Chondrocyte (in vitro differentiated cells): ENCODE measurements at regions not wholly inside any gene's neighbourhood (a gene's known extent, or its start where the extent isn't known, plus 50 kb on each side); places are given as distances from the start of the nearest gene placed in this dataset.

ENCODE experiments used
- DNase-seq: peaks from one replicate; pipeline ENCODE4 v3.0.0; 2021; ENCODE audit warnings: mixed read lengths, low spot score
- H3K27ac Mint-ChIP-seq: one replicate; pipeline ENCODE4 v1.8.0; 2021; ENCODE audit warnings: mild to moderate bottlenecking, moderate library complexity, mixed read lengths; ENCODE audit not compliant: unreplicated experiment
- H3K27me3 Mint-ChIP-seq: 2 replicates; pipeline ENCODE4 v1.8.0; 2021; ENCODE audit warnings: low read depth, mixed read lengths
- H3K36me3 Mint-ChIP-seq: 2 replicates; pipeline ENCODE4 v1.8.0; 2021; ENCODE audit warnings: low read depth, mixed read lengths
- H3K4me1 Mint-ChIP-seq: 2 replicates; pipeline ENCODE4 v1.8.0; 2021; ENCODE audit warnings: low read depth, mild to moderate bottlenecking, mixed read lengths
- H3K4me3 Mint-ChIP-seq: one replicate; pipeline ENCODE4 v1.8.0; 2021; ENCODE audit warnings: mild to moderate bottlenecking, moderate library complexity, mixed read lengths; ENCODE audit not compliant: unreplicated experiment
- H3K9me3 Mint-ChIP-seq: 2 replicates; pipeline ENCODE4 v1.8.0; 2021; ENCODE audit warnings: low read depth, mixed read lengths
- TF ChIP-seq, protein P1 (sequence below): fragments of 200-600 bp; sonication (generic); IDR thresholded peaks from 2 replicates; pipeline ENCODE4 v1.5.0; 2021; ENCODE audit warnings: antibody characterized with exemption, mild to moderate bottlenecking, moderate library complexity

DNA sequence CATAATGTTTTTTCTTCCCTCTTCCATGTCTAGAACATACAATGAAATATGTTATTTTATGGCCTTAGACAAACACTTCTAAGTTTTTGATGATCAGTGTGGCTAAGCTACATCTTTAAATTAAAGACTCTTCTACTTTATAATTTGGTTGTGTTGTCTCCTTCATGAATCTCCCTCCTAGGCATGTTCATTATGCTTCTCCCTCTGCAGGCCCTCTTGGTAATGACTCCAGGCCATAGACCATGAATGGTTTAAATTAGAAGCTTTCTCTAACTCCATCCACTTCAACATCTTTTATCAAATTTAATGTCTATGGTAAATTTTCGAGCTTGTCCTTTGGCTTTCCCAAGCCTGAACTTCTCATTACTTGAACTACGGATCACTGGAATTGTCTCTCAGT is 342.7 kb upstream of the ADAMTS16 start:
- no peak for DNase-seq
- peaks cover 12% of the 10 kb centered on the region for H3K4me1 Mint-ChIP-seq
- H3K9me3 Mint-ChIP-seq: peaks cover 7% of the 10 kb centered on the region
- TF ChIP-seq, protein P1, sequence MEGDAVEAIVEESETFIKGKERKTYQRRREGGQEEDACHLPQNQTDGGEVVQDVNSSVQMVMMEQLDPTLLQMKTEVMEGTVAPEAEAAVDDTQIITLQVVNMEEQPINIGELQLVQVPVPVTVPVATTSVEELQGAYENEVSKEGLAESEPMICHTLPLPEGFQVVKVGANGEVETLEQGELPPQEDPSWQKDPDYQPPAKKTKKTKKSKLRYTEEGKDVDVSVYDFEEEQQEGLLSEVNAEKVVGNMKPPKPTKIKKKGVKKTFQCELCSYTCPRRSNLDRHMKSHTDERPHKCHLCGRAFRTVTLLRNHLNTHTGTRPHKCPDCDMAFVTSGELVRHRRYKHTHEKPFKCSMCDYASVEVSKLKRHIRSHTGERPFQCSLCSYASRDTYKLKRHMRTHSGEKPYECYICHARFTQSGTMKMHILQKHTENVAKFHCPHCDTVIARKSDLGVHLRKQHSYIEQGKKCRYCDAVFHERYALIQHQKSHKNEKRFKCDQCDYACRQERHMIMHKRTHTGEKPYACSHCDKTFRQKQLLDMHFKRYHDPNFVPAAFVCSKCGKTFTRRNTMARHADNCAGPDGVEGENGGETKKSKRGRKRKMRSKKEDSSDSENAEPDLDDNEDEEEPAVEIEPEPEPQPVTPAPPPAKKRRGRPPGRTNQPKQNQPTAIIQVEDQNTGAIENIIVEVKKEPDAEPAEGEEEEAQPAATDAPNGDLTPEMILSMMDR: no peak
- peaks cover 2% of the 10 kb centered on the region for H3K27me3 Mint-ChIP-seq
- peaks cover 4% of the 10 kb centered on the region for H3K36me3 Mint-ChIP-seq
- H3K27ac Mint-ChIP-seq: no peak overlapping the region
- H3K4me3 Mint-ChIP-seq: no peak overlapping the region

DNA sequence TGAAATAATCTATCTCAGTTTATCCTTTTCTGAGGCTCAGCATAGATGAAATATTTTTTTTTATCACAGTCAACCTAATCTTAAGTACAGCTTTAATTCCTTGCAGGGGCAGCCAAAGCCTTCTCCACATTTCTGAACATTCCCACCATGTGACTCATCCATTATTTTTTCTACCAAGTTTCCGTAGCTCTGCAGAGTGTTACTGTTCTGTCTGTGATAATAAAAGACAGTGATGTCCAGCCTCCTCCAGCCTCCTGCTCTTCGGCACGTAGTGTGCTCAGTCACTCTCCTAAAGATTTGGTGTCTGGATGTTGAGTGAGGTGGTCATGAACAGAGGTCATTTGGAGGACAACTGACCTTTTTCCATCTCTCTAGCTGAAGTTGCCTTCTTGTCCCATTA is 338.1 kb upstream of the ADAMTS16 start:
- Mint-ChIP-seq H3K27me3 (no peaks in the 10 kb centered on the region), H3K27ac (peak overlapping the region; percentile 34), H3K9me3 (peaks cover 7% of the 10 kb centered on the region), H3K4me1 (peaks cover 27% of the 10 kb centered on the region), H3K36me3 (peaks cover 4% of the 10 kb centered on the region), H3K4me3 (no peak overlapping the region)
- DNase-seq: no peak
- TF ChIP-seq, protein P1: no peak

DNA sequence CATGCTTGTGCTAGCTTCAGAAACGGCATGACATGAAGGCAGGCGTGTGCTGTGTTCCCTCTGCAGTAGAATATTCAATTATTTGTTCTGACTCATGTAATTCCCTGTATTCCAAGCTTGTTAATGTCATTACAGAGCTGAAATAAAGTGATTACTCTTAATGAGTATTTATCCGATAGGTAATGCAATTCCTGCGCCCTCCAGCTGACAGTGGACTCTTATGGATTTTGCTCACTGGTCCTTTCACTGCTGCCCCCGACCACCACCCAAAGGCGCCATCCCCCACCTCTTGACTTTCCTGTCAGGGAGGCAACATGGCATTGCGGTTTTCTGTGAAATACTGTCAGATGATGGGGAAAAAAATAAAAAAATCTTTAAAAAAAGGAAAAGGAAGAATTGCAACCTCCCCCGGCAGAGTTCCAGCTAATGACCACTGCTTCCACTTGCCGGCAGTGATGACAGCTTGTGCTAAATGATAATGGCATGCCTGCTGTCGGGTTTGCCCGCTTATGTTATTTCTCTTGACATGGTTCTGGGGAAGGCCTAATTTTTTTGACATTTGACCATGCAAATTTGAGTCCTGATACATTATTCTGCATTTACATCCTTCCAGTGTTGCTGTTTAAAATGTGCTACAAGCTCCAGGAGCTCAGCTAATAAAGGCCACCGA is 335.3 kb upstream of the ADAMTS16 start:
- H3K4me3 Mint-ChIP-seq: no peak overlapping the region

DNA sequence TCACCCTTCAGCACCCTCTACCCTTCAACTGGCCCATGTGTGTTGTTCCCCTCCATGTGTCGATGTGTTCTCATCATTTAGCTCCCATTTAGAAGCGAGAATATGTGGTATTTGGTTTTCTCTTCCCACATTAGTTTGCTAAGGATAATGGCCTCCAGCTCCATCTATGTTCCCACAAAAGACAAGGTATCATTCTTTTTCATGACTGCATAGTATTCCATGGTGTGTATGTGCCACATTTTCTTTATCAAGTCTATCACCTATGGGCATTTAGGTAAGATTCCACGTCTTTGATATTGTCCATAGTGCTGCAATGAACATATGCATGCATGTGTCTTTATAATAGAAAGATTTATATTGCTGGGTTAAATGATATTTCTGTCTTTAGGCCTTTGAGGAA is 325.1 kb upstream of the ADAMTS16 start:
- H3K36me3 Mint-ChIP-seq: no peaks in the 10 kb centered on the region

More for the DNA sequence above, 335.3 kb upstream of the ADAMTS16 start:
- Mint-ChIP-seq H3K27me3 (no peaks in the 10 kb centered on the region), H3K9me3 (peaks cover 7% of the 10 kb centered on the region), H3K4me1 (peaks cover 27% of the 10 kb centered on the region), H3K27ac (no peak overlapping the region), H3K36me3 (no peaks in the 10 kb centered on the region)
- TF ChIP-seq, protein P1: no peak
- no peak for DNase-seq

DNA sequence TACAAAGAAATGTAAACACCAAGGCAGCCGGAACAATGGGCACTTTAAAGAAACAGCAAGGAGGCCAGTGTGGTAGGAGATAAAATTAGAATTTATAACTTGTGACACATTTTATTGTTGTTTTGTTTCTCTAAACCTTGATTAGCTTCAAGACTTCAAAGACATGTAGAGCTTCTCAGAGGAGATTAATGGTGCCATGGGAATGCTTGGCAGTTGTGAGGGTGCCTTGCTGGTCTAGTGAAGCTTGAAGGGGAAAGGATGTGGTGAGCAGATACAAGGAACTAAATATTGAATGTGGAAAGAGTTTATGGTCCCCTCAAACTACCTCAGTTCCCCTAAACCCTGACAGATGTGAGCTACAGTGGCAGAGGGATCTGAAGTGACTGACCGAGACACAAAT is 322.4 kb upstream of the ADAMTS16 start:
- H3K27ac Mint-ChIP-seq: no peak overlapping the region
- TF ChIP-seq, protein P1: no peak

More for the DNA sequence above, 325.1 kb upstream of the ADAMTS16 start:
- no peaks in the 10 kb centered on the region for H3K4me1 Mint-ChIP-seq
- H3K27ac Mint-ChIP-seq: no peak overlapping the region
- DNase-seq: no peak
- peaks cover 10% of the 10 kb centered on the region for H3K27me3 Mint-ChIP-seq
- H3K4me3 Mint-ChIP-seq: no peak overlapping the region
- TF ChIP-seq, protein P1: no peak
- H3K9me3 Mint-ChIP-seq: peaks cover 9% of the 10 kb centered on the region

More for the DNA sequence above, 322.4 kb upstream of the ADAMTS16 start:
- H3K4me3 Mint-ChIP-seq: no peak overlapping the region
- H3K27me3 Mint-ChIP-seq: peaks cover 2% of the 10 kb centered on the region
- H3K4me1 Mint-ChIP-seq: no peaks in the 10 kb centered on the region
- H3K36me3 Mint-ChIP-seq: no peaks in the 10 kb centered on the region
- no peak for DNase-seq
- peaks cover 14% of the 10 kb centered on the region for H3K9me3 Mint-ChIP-seq
